GM12891 (cell line): ENCODE measurements at regions not wholly inside any gene's neighbourhood (a gene's known extent, or its start where the extent isn't known, plus 50 kb on each side); places are given as distances from the start of the nearest gene placed in this dataset.

Experiments used
- DNase-seq: peaks from one replicate; pipeline ENCODE4 v3.0.0; 2011; ENCODE audit warnings: low spot score; ENCODE audit not compliant: insufficient read length
- FAIRE-seq: peaks from 2 replicates; lab custom pipeline; 2011; peaks lifted over from hg19 to GRCh38; lab: Jason Lieb, UNC
- PAX5 ChIP-seq: IDR thresholded peaks from 2 replicates; pipeline ENCODE4 v1.6.1; 2011; ENCODE audit warnings: low read length, moderate library complexity, mild to moderate bottlenecking; ENCODE audit not compliant: insufficient read depth, severe bottlenecking
- POLR2A ChIP-seq: IDR thresholded peaks from 2 replicates; pipeline ENCODE4 v1.6.1; 2011; ENCODE audit warnings: low read depth, low read length, control low read depth
- POLR2AphosphoS5 ChIP-seq: IDR thresholded peaks from 2 replicates; pipeline ENCODE4 v1.6.1; 2011; ENCODE audit warnings: low read depth, low read length, control low read depth
- POU2F2 ChIP-seq: IDR thresholded peaks from 2 replicates; pipeline ENCODE4 v1.6.1; 2011; ENCODE audit warnings: low read depth, mild to moderate bottlenecking, control low read depth, low read length, moderate library complexity
- SPI1 ChIP-seq: IDR thresholded peaks from 2 replicates; pipeline ENCODE4 v1.6.1; 2011; ENCODE audit warnings: low read depth, low read length, control low read depth
- TAF1 ChIP-seq: IDR thresholded peaks from 2 replicates; pipeline ENCODE4 v1.6.1; 2011; ENCODE audit warnings: low read depth, low read length, control low read depth

DNA sequence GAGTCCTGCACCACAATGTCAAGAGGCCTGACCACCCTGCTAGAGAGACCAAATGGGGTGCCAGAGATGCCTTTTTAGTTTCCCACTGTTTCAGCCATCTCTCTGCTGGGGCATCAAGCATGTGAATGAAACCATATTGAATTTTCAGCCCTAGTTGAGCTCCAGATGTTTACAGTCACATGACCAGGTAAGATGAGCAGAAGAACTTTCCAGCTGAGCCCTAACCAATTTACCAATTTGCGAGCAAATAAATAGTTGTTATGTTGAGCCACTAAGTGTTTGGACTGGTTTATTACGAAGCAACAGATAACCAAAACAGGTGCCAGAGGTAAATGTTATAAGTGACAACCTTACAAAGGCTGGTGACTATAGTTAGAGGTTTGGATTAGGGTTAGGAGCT is 209.1 kb upstream of the CCL2 start:
- no peak for FAIRE-seq
- no peak for DNase-seq

DNA sequence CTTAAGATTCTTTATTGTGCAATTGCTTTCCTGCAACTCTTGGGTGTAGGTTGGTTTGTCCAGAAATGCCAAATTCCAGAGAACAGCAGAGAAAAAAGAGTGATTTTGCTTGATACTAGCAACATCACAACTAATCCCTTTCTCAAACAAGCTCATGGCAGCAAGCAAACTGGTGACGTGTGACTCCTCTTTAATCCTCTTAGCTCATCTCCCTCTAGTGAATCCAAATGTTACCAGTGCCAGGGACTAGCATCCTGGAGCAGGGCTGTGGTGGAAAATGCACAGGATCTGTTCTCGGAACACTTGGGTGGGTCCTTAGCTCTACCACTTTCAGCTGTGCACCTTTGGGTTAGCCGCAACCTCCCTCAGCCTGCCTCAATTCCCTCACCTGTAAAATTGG is 204.0 kb upstream of the CCL2 start:
- no peak for TF ChIP-seq PAX5
- TF ChIP-seq POU2F2: no peak
- TF ChIP-seq POLR2A: no peak
- no peak for TF ChIP-seq TAF1
- no peak for TF ChIP-seq POLR2AphosphoS5
- no peak for TF ChIP-seq SPI1
- no peak for DNase-seq
- no peak for FAIRE-seq

More for the DNA sequence above, 209.1 kb upstream of the CCL2 start:
- no peak for TF ChIP-seq POLR2A
- no peak for TF ChIP-seq TAF1
- TF ChIP-seq PAX5: no peak
- no peak for TF ChIP-seq POLR2AphosphoS5
- TF ChIP-seq POU2F2: no peak
- TF ChIP-seq SPI1: no peak

DNA sequence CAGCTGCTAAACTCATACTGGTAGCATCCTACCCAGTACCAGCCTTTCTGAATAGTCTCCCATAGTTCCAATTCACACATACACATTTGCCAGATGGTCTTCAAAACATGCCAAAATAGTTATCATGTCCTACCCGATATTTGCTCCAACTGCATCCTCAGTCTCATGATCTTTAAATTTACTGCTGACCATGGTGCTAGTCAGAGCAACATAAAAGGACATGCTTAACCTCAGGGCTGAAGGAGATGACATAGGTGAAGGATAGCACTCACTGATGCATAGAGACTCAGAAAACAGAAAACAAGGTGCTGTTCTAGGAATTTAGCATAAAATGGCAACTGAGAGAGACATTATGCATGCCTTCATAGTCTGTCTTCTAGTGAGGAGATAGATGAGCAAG is 200.6 kb upstream of the CCL2 start:
- FAIRE-seq (no peak), DNase-seq (no peak)
- no peak for TF ChIP-seq POU2F2
- no peak for TF ChIP-seq POLR2A
- no peak for TF ChIP-seq TAF1
- no peak for TF ChIP-seq PAX5
- TF ChIP-seq SPI1: no peak
- TF ChIP-seq POLR2AphosphoS5: no peak

GRCh38 chr17:34055606-34056005 is 199.5 kb upstream of the CCL2 start:
- FAIRE-seq (no peak), DNase-seq (no peak)
- TF ChIP-seq TAF1 (no peak), PAX5 (no peak), SPI1 (no peak), POLR2AphosphoS5 (no peak), POU2F2 (no peak), POLR2A (no peak)

GRCh38 chr17:34059423-34060220 is 195.5 kb upstream of the CCL2 start:
- no peak for DNase-seq
- TF ChIP-seq POU2F2 (no peak), POLR2A (no peak), TAF1 (no peak), SPI1 (no peak), POLR2AphosphoS5 (no peak), PAX5 (no peak)

DNA sequence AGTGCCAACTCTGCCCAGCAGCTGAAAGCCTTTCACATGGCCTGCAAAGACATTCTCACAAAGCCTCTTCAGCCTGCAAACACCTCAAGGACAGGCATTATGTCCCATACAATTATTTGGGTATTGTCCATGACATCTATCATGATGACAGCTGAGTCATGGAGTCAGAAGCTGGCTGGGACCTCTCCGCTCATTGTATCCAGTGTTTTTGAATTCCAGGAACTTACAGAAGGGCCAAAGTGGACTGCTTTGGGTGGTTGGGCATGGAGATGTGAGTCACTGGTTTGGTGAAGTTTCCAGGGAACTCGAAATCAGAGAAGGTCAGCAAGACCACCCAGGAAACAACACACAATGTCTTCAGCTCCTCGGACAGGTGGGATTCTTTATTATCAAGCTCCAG is 188.6 kb upstream of the CCL2 start:
- FAIRE-seq: no peak

More at GRCh38 chr17:34059423-34060220, 195.5 kb upstream of the CCL2 start:
- FAIRE-seq: no peak

GRCh38 chr17:34067011-34067410 is 188.1 kb upstream of the CCL2 start:
- no peak for TF ChIP-seq POU2F2
- DNase-seq (no peak), FAIRE-seq (no peak)

More for the DNA sequence above, 188.6 kb upstream of the CCL2 start:
- no peak for DNase-seq
- TF ChIP-seq TAF1: no peak
- TF ChIP-seq SPI1: no peak
- TF ChIP-seq PAX5: no peak
- TF ChIP-seq POLR2A: no peak
- no peak for TF ChIP-seq POLR2AphosphoS5
- no peak for TF ChIP-seq POU2F2

DNA sequence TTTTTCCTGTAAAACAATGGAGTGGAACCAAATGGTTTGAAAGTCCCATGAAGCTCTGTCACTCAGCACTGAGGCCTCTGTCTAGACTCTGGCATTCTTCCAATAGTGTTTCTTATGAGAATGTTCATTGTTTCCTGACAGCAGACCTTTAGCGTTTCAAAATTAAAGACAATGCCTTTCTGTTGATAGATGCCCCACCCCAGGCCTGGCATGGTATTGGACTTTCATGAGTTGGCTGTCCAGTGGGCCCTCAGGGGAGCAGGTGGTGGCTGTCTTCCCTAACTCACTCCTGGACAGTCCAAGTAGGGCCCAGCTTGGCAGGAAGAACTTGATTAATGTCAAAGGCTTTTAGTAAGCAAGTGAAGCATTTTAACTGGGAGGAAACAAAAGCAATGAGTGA is 186.5 kb upstream of the CCL2 start:
- FAIRE-seq (no peak), DNase-seq (no peak)

DNA sequence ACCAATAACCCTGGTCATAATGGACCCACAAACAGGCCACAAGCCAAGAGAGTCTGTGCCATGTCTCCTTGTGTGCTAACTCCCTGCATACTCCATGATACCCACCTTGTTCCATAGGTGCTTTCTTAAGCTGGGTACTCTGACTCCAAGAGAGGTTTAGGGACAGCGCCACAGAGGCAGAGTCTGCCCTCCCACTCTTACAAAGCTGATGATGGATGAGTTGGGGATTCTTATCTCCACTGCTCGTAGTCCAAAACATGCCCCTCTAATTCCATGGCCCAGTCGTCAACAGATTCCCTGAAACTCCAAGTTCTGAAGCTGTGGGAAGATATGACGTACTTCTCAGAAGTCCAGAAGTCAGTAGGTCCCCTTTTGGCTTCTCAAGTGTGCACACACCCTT is 184.4 kb upstream of the CCL2 start:
- FAIRE-seq (no peak), DNase-seq (no peak)
- TF ChIP-seq POLR2A: no peak

More for the DNA sequence above, 186.5 kb upstream of the CCL2 start:
- TF ChIP-seq TAF1: no peak
- TF ChIP-seq SPI1: no peak
- no peak for TF ChIP-seq POLR2A
- no peak for TF ChIP-seq POLR2AphosphoS5
- no peak for TF ChIP-seq POU2F2
- TF ChIP-seq PAX5: no peak

DNA sequence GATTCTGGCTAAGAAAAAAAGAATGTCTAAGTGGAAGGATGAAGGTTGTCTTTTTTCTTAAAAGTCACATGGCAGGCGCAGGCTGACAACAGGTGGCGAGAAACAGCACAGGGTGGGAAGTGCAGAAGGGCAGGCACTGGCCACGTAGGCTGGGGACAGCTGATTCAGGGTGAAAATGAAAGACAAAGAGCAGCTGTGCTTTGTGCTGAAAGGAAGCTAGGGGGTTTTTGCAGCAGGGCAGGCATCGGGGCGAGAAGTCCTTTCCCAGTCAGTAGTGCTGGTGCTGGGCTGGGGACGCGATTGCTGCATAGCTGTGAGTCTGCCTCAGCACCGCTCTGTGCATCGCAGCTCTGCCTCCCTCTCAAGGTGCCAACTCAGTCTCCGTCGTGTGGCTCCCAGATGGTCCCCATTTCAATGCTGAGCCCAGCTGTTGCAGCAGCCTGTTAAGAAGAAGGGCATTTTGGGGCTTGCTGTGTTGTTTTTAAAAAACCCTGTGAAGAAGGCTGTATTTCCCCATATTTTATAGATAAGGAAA is 183.1 kb upstream of the CCL2 start:
- DNase-seq (no peak), FAIRE-seq (no peak)
- TF ChIP-seq POU2F2 (no peak), POLR2A (no peak), POLR2AphosphoS5 (no peak), TAF1 (no peak), SPI1 (no peak), PAX5 (no peak)
